ENCODE measurements at regions not wholly inside any gene's neighbourhood (a gene's known extent, or its start where the extent isn't known, plus 50 kb on each side); places are given as distances from the start of the nearest gene placed in this dataset.
A peak's percentile ranks its signal among the peaks of the same experiment; 100 is the strongest.
"Not testable (repeated sequence)": the region's sequence is repeated elsewhere in the genome, so short reads cannot be mapped to it uniquely, and the experiment has no call there.

DNA sequence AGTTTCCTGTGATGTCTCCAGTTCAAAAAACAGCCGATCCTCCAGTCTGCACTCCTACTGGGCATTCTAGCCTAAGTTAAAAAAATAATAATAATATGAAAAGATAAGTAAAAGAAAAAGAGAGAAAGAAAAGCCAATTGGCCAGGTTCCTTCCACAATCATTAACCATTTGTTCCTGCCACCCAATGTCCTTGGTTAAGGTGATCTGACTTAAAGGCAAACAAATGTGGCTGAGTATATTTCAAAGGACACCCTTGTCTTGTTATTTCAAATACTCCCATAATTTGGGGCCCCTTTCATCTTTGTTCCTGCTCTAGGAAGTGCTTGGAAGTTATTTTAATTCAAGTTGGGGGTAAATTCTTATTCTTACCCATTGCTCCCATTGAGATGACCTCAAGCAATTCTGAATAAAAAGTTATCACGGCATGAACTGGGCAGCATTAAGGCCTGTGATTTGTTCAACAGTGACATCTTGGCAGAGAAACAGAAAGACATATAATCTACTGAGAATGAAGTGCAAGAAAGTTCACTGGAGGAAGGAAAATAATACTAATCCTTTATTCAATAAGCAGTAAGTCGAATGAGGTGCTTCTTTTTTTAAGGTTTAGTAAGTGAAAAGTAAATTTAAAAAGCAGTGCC, 1054.5 kb upstream of the FANCL start:
- no peak for DNase-seq

DNA sequence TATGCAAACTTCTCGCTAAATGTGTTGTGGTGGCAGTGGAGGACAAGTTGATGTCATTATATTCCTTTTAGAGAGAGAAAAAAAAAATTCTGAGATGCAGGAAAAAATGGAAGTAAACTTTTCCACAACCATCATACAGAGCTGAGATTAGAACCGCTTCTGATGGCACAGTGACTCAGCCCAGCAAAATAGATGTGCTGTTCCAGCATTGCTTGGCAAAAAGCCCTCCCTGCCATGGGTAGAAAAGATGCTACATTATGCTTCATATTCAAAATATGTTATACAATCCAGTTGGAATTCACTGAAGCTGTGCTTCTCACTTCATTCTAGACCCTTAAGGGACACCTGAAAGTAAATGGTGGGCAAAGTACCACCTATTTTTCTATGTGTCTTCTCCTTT, 1047.6 kb upstream of the FANCL start:
- DNase-seq: no peak

DNA sequence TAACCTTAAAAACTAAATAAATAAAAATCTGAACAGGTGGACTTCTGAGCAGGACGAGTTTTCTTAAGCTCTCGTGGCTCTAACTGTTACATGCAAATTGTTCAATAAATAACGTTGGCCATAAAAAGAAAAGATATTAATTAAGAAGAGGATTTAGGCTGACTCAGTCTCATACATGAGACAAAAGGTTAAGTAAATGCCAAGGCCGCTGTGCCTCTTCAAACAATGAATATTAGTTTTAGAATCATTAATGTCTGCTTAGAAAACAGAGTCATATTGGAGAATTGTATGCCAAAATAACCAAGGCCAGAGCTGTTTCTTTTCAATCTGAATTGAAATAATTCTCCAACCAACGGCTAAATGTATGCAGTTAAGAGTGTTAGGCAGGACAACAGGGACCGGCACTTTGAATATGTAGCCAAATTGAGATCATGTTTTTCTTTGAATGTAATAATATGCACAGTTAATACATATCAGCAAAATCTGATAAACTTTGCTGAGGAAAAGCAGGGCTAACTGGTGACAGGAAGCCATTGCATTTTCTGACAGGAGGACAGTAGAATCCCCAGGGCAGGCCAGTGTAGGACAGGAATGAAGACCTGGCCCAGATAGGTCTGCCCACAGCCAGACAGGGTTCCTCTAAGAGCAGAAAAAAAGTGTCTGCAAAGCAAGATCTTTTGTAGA, 1041.4 kb upstream of the FANCL start:
- no peak for DNase-seq

DNA sequence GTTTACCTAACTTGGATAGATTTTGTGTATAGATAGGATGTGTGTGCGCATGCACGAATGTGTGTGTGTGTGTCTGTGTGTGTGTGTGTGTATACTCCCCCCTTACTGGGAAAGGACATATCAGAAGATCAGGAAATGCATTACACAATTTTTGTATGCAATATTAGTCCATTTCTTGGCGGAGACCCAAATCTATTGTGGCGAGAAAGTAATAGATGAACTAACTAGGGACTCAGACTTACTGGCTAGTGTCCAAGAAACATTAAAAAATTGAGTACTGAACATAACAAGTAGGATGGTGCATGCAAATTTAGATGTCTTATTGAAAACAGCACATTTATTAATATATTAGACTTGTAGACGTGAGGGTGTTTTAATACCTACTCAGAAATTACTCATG, 1036.5 kb upstream of the FANCL start:
- no peak for DNase-seq

DNA sequence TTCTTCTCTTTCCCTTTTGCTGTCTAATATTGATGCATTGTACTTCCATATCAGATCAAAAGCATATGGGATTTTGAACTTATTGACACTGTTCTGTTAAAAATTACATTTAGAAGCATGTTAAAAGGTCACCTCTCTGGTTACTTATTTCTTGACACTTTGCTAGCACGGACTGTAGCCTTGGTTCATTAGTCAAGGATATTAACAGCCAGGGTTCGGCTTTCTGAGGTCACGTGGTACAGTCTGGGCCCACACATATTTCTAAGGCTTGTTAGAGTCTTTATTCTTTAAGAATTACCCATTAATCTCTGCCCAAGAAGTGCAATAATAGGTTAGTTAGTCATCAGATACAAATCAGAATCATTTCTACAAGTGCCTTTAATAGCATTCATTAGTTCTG, 1035.8 kb upstream of the FANCL start:
- no peak for DNase-seq

DNA sequence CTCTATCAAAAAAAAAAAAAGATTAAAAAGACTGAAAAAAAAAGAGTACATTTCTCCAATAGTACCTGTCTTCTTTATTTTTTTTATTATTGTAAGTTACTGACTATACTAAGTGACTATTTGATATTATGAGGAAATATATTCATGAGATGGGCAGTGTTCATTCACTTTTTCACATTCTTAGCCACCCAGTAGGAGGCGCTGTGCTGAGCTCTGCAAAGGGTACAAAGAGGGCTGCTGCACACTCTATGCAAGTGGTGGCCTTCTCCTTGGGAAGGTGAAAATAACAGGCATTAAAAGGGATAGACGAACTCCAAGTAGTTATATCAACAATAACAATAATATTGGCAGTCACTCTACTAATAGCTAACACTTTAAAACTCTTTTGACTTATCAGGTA, 1034.9 kb upstream of the FANCL start:
- DNase-seq: no peak

DNA sequence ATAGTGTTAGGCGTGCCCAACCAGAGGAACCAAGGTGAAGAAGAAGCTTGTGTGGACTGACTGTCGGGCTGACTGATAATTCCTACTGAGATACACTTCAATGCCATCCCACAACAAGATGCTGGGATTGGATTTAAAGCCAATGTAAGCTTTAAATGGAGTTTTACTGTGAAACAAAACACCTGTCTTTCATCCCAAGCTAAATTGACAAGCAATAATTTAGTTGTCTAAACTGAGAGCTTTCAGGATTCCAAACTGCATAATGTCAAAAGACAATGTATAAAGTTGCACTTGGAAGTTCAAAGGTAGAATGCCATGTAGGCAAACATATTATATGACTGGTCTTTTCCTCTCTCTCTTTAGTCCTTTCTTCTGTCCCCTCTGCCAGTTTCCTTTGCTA, 1025.3 kb upstream of the FANCL start:
- no peak for DNase-seq

DNA sequence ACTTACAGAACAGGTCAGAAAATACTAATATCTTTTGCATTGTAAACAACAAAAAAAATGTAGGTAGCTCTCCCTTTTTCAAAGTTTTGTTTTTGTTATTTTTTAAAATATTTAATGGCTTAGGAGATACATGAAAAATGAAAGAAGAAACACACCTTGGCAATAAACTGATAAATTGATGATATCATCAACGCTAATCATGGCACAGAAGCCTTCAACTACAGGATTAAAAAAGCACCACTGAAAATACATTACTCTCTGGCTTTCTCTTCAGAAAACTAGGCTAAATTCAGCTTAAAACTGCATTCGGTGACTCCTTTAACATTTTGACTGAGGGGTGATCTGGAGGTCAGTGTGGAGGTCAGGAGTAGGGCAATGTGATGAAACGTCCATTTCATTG, 1018.8 kb upstream of the FANCL start:
- DNase-seq: no peak

DNA sequence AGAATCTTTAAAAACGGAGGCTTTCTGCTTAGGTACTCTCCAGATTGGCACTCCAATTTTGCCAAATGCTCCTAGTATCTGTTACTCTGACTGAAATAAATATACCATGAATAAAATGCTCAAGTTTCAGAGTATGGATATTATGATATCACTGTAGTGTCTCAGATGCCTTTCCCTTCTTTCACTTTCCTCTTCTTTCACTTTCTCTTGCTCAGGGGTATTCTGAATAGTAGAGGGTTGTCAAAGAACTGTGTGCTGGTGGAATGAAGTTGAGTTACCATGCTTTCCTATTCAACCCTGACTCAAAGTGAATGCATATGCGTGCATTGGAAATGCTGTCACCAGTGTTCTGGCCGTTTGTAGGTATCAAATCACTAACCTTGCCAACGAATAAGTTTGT, 1015.2 kb upstream of the FANCL start:
- DNase-seq: no peak

DNA sequence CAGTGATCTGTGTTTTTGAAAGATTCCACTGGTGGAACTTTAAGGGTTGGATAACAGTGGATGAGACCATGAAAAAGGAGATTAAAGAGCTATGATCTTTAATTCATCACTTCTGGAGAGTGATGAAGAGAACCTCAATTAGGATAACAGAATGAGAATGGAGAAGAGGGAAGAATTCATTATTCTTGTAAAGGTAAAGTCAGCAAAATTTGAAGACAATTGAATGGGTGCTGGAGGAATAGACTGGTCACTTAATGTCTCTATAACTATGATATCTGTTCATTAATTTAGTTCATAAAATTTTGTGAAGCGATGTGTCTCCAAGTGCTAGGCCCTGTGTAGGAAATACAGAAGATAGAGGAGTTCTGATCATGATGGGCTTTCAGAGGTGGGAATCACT, 1013.2 kb upstream of the FANCL start:
- DNase-seq: no peak

DNA sequence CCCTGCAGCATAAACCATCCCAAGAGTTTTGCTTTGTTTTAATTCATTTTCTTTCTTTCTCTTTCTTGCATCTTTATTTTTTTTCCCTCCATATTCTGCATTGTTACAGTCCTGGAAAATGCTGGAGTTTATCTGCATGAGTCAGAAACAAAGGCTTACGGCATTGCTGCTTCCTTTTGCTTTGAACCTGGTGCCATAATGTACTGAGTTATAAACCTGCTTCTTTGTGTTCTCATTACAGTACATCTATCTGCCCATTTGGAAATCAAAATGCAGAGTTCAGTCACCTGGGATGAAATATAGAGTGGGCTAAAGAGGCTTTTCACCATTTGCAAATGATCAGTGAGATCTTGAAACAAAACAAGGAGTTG, 1009.2 kb upstream of the FANCL start:
- DNase-seq: no peak

DNA sequence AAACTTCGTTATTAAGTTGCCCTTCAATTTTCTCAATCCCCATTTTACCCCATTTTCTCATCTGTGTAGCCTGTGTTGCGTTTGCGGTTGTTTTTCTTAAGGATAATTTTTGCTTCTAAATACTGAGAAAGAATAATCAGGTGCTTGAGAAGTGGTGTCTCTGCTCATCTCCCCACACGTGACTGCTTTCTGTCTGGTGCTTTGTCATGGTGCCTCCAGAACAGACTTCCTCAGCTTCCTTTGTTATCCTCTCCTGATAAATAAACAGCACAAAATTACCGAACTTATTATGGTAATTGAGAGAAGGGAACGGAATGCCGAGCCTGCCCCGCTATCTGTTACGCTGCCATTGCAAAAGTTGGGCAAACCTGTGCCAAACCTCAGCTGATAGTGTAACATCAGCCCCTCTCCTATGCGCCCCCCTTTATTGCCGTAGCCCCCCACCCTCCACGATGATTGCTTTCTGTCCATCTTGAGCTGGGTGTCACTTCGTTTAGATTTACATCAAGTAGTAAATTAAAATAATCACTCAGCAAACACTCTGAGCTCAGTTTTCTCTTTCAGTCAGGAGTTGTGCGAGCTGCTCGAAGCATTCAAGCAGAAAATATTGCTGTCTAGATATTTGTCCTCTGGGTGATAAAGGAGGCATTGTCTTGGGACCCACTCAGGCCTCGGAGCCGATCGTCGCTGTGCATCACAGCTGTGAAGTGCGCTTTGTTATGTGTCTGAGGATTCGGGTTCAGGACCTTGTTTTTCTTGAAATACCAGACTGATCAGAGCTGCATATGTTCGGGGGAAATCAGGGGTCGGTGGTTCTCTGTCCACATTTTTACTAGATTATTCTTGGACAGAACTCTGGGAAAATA, 1008.5 kb upstream of the FANCL start:
- DNase-seq: peak; percentile 69

DNA sequence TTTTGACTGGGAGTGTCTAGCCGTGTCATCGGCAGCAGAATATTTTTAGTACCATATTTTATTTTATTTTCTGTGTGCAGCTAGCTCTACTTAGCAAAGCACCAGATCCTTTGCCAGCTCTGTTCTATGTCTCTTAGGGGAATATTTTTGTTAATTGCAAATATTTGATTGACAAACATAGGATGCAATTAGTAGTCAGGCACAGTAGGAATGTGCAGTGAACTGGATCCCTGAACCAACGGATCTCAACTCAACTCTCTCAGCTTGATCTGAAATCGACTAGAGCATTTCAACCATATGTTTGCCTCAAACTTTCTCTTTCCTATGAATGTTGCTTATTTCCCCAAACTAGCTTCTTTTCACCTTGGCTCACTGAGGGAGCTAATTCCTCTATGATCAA, 998.0 kb upstream of the FANCL start:
- DNase-seq: no peak

DNA sequence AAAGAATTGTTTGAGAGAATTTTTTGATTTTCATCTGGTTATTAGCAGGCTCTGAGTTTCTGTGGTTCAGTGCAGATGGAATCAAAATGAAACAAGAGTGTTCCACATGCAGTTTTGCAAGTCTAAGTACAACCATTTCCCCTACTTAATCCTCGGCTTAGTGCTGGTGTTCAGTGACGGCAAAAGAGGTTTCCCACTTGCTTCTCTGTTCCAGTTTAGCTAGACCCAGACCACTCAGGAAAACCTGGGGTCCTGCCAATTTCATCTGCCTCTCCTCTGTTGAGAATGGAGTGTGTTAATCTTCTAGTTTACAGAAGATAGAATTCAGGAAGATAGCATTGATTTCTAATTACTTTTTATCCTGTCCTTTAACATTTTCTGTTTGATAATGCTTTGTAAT, 996.2 kb upstream of the FANCL start:
- DNase-seq: no peak

DNA sequence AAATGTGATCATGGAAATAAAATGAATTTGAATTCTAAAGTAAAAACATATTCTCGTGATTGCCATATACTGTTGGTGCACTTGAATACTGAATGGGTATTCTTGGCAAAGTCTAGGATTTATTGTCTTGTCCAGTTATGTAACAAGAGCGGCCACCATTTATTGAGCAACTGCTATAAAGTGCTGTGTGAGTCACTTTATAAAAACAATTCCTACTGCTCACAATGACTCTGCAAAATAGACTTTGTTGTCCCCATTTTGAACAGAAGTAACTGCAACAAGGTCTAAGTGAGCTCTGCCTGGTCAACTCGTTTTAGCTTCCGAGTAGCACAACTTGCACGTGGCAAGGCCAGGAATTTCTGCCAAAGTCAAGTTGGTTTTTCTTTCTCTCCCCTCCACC, 995.6 kb upstream of the FANCL start:
- DNase-seq: no peak

DNA sequence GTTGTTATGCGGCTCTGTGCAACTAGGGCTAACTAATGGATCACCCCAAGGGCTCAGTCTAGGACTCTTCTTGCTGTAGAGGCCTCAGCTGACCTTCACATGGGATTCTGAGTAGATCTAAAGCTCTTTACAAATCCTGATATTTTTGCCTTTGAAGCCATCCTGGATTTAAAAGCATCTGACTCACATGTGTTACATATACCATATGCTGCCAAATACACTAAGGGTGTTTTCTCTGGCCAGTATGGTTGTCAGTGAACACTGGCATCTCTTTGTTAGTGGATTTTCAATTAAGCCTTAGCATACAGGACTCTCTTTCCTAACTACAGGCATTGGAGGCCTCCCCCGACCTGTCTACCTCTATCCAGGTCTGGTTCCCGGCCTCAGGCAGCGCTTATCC, 992.8 kb upstream of the FANCL start:
- no peak for DNase-seq

DNA sequence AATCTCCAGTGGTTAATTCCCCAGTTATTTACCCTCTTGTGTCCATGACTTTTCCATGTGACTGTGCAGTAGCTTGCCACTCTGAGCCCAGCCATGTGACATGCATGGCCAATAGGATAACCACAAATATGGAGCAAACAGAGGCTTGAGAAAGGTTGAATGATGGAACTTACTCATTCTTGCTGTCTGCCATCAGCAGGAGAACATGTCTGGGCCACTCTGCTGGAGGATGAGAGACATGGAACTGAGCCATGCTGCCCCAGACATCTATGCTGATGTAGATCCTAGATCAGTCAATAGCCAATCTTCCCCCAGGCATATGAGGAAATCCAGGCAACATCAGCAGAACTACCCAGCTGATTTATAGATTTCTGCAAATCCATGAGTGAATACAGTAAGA, 992.3 kb upstream of the FANCL start:
- DNase-seq: no peak

DNA sequence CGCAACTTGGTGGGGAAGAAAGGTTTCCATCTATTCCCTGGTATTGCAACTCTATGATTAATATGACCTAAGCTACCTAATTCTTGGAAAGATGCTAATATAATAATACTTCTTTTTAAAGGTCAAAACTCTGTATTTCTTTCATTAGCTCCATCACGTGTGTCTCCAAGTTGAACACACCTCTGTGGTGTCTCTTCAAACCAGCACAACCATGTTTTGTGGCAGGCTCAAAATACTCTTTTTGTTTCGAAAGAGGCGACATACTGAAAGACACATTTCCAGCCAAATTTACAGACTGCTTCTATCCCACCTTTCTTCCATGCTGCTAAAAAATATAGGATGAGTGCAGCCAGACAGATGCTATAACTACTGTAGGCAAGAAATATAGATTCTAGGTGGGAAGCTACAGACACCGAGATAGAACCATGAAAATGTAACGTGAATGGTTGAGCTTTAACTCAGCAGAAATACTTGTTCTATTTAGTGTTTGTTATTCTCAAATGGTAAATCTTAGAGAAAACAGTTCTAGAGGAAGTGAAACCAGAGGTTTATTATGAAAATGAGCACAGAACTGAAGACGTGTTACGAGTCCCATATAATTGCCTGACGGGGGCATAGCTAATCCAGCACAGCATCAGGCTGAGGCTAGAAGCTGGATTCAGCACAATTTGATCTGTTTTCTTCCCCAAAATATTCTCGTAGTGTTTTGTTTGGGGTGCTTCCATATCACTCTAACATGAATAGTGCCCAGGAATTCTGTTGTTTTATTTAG, 991.5 kb upstream of the FANCL start:
- no peak for DNase-seq

DNA sequence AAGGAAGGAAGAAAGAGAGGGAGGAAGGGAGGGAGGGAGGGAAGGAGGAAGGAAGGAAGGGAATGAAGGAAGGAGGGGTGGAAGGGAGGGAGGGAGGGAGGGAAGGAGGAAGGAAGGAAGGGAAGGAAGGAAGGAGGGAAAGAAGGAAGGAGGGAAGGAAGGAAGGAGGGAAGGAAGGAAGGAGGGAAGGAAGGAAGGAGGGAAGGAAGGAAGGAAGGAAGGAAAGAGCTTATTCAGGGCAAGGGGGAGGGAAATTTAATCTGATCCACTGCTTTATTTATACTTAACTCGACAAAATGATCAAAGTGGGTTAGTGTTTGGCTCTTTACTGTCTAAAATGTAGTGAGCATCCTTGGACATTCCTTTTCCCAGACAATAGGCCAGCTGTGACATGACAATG, 985.2 kb upstream of the FANCL start:
- DNase-seq: not testable (repeated sequence)

DNA sequence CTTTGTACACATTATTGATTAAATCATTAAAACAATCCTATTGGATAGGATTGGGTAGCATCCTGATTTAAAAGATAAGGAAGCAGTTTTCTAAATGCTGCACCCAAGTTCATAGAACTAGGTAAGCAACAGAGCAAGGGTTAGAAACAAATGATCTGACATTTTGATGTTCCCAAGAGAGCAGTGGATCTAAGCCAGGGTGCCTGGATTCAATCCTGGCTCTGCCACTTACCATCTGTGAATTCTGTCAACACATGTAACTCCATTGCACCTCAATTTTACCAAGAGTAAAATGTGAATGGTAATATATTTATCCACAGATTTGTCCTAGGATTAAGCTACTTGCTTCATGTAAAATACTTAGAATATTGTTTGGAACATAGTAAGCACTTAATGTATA, 982.6 kb upstream of the FANCL start:
- DNase-seq: no peak

DNA sequence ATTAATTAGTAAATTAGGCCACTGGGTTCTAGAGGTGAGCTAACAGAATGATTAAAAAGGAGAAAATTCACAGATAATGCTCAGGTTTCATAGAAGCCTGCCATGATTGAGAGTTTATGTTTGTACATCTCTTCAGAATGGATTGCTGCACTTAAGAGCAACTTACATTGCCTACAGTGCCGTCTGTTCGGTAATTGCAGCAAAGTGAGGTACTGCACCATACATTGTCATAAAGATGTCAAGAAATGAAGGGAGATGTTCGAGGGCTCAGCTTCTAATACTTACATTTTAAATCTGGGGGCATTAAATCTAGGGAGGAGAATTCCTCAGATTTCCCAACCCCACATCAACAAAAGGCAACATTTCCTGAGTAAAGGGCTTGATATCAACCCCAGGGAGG, 976.2 kb upstream of the FANCL start:
- DNase-seq: no peak

DNA sequence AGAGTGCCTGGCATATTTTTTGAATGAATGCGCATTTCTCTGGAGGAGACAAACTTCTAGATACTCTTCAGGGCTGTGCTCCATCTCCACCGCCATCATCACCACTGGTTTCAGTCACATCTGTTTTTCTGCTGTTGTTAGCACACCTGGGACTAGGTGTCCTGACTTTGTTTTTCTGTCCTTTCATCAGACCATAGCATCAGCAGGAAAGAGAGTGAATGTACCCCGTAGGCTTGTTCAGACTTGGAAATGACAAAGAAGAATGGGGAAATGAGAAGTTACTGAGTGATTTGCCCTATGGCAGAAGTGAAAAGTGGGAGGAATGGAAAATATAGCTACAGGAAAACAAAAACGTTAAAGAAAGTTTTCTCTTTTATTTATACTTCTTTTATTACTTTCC, 965.2 kb upstream of the FANCL start:
- DNase-seq: no peak

DNA sequence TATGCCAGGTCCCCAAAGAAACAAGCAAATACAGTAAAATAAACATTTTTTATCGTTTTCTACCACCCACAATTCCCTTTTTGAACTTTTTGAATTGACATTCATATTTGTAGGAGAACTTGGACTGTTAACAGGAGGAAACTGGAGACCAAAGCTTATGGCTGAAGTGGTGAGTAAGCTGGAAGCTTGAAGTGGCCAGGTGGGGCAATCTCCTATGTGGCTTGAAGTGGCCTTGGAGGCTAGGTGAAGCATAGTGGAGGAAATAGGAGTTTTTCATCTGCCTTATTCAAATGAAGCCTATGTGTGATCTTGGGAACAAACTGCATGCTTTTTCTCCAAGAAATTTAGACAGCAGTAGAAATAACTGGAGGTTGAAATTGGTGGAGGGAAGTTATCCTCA, 962.9 kb upstream of the FANCL start:
- DNase-seq: no peak

DNA sequence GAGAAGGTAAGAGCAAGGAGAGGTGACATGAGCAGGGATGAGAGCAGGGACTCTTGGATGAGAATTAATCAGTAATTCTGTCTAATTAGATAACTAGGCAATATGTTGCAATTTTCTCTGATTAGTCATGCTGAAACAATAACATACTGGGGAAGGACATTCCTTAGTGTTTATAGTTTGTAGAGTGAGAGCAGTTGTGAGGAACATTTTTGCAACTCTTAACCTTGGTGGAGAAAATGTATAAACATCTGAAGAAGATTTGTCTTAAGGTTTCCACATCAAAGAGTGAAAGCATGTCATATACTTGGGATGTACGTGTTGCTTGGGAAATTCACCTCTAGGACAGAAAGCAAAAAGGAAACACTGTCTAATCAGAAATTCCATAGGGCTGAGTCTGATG, 955.4 kb upstream of the FANCL start:
- DNase-seq: no peak
